K562 (cell line): ENCODE measurements at regions not wholly inside any gene's neighbourhood (a gene's known extent, or its start where the extent isn't known, plus 50 kb on each side); places are given as distances from the start of the nearest gene placed in this dataset.

Experiments used
- LCOR ChIP-seq: sonication (generic); formaldehyde crosslinking; IDR thresholded peaks from 2 replicates; pipeline ENCODE4 v1.8.0; 2022; ENCODE audit warnings: mild to moderate bottlenecking, missing genetic modification reagents
- PATZ1 ChIP-seq: fragments of 250-450 bp; sonication (Bioruptor Pico); IDR thresholded peaks from 2 replicates; pipeline ENCODE4 v1.5.0; 2020; ENCODE audit warnings: mild to moderate bottlenecking, borderline replicate concordance
- RERE ChIP-seq: sonication (generic); formaldehyde crosslinking; IDR thresholded peaks from 2 replicates; pipeline ENCODE4 v1.8.0; 2023; ENCODE audit warnings: missing genetic modification reagents, mild to moderate bottlenecking, borderline replicate concordance
- ZNF124 ChIP-seq: sonication (generic); formaldehyde crosslinking; IDR thresholded peaks from 2 replicates; pipeline ENCODE4 v1.8.1; 2022; ENCODE audit warnings: missing genetic modification reagents

- TF ChIP-seq RERE (CRISPR knock-in tag) (no peak), ZNF124 (no peak), PATZ1 (CRISPR knock-in tag) (no peak), LCOR (no peak)
- TF ChIP-seq, all 486 proteins: peak for 0
Observed at GRCh38 chr13:47019977-47020376, 123.1 kb upstream of the HTR2A start (continued).
